ENCODE measurements at regions not wholly inside any gene's neighbourhood (a gene's known extent, or its start where the extent isn't known, plus 50 kb on each side); places are given as distances from the start of the nearest gene placed in this dataset.

- no peaks in the 10 kb centered on the region for H3K79me2 ChIP-seq (ENCODE audit: control insufficient read depth, insufficient read depth, low read length)
- POLR2A ChIA-PET = no interaction called here
- H3K27ac ChIP-seq (ENCODE audit: extremely low read depth, low read depth, low read length) = no peak overlapping the region
- no TSS peak for BruUV-seq (replicated peaks)
- no peak overlapping the region for H3K4me2 ChIP-seq (ENCODE audit: insufficient read depth, low read length)
- H3K9ac ChIP-seq (ENCODE audit: insufficient read depth in 1 of 2, low read depth in 2 of 2, low read length in 2 of 2) = no peak overlapping the region
- FAIRE-seq (no peak), DNase-seq (ENCODE audit: extremely low read depth in 1 of 4, low spot score in 3 of 4) (no peak), ATAC-seq (no peak)
- no peak overlapping the region for H3K4me3 ChIP-seq
- H2AFZ ChIP-seq (ENCODE audit: low read depth, low read length) = no peak overlapping the region
- no peaks in the 10 kb centered on the region for H3K27me3 ChIP-seq (ENCODE audit: control insufficient read depth in 2 of 2, insufficient read depth in 2 of 2, low read length in 2 of 2)
- no peaks in the 10 kb centered on the region for H3K9me3 ChIP-seq (replicated peaks; ENCODE audit: control insufficient read depth, insufficient read depth, low read depth, low read length)
- in situ Hi-C loops (cut with MboI) = no loop called here
- H3K4me1 ChIP-seq (replicated peaks in 1 of 2; ENCODE audit: control insufficient read depth in 2 of 2, insufficient read depth in 2 of 2, low read length in 2 of 2) = no peaks in the 10 kb centered on the region
- TF ChIP-seq CBX5 (IDR thresholded peaks at IDR 0.05; ENCODE audit: borderline replicate concordance, low read depth) (no peak), SP2 (IDR thresholded peaks at IDR 0.05; ENCODE audit: extremely low read depth, low read depth, low read length, poor library complexity, severe bottlenecking) (no peak), NCOA6 (IDR thresholded peaks at IDR 0.05) (no peak), NCOA1 (IDR thresholded peaks at IDR 0.05; ENCODE audit: low read depth) (no peak), ELF1 (tag; IDR thresholded peaks at IDR 0.05) (no peak), TCF3 (CRISPR knock-in tag; IDR thresholded peaks at IDR 0.05) (no peak), RAD51 (IDR thresholded peaks at IDR 0.05; ENCODE audit: borderline replicate concordance, low read depth) (no peak), CBX3 (IDR thresholded peaks at IDR 0.05; ENCODE audit: borderline replicate concordance in 1 of 2, low read length in 2 of 2) (no peak), SUPT5H (IDR thresholded peaks at IDR 0.05) (no peak), OTX1 (CRISPR knock-in tag; IDR thresholded peaks at IDR 0.05) (no peak), ZNF586 (CRISPR knock-in tag; conservative IDR thresholded peaks at IDR 0.05) (no peak), ZNF175 (CRISPR knock-in tag; IDR thresholded peaks at IDR 0.05; ENCODE audit: low read depth) (no peak), DNMT1 (IDR thresholded peaks at IDR 0.05) (no peak), ZKSCAN8 (CRISPR knock-in tag; IDR thresholded peaks at IDR 0.05) (no peak)
- H3K9me1 ChIP-seq (ENCODE audit: control insufficient read depth, insufficient read depth, low read length) = no peaks in the 10 kb centered on the region
- CTCF ChIA-PET (ENCODE audit: low intra/inter-chr PET ratio) = no interaction called here
- no peaks in the 10 kb centered on the region for H4K20me1 ChIP-seq (replicated peaks; ENCODE audit: control insufficient read depth, insufficient read depth, low read length)
- intact Hi-C loops (cut with micrococcal nuclease) = no loop called here
- no peaks in the 10 kb centered on the region for H3K36me3 ChIP-seq (ENCODE audit: control insufficient read depth, insufficient read depth, low read length)
Measured at GRCh38 chr4:166284221-166284620, 411.2 kb downstream of the TLL1 start.
